ENCODE measurements at regions not wholly inside any gene's neighbourhood (a gene's known extent, or its start where the extent isn't known, plus 50 kb on each side); places are given as distances from the start of the nearest gene placed in this dataset.
"Not testable (repeated sequence)": the region's sequence is repeated elsewhere in the genome, so short reads cannot be mapped to it uniquely, and the experiment has no call there.

DNA sequence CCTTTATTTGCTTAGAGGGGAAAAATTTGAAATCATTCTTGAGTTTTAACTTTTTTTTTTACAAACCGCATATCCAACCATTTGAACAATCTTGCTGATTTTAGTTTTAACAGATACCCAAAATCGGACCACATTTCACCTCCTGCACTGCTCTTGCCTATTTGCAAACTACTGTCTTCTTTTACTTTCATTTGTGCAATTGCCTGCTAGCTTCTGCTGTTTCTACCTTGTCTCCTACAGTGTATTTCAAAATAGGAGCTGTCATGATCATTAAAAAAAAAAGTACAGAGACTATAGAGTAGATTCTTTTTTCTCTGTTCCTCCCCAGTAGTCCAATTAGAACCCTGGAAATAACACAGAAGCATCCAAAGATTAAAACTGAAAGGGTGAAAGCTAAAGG, 1081.2 kb downstream of the SOCS6 start:
- DNase-seq (ENCODE audit: low spot score) = no peak

- no peak for DNase-seq (ENCODE audit: low spot score)
These were observed 1073.3 kb downstream of the SOCS6 start for GRCh38 chr18:71362140-71362539.

DNA sequence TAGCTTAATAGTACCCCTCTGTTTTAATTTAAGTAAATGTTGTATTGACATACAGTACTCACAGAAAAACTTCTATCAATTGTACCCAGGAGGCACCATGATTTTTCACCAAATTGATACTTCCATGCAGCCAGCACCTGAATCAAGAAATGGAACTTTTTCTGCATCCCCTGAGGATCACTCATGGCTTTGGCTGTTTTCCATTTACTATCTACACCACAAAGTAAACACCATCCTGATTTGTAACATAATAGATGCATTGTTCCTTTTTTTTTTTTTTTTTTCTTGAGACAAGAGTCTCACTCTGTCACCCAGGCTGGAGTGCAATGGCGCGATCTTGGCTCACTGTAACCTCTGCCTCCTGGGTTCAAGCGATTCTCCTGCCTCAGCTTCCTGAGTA, 1066.8 kb downstream of the SOCS6 start:
- DNase-seq (ENCODE audit: low spot score) = not testable (repeated sequence)

DNA sequence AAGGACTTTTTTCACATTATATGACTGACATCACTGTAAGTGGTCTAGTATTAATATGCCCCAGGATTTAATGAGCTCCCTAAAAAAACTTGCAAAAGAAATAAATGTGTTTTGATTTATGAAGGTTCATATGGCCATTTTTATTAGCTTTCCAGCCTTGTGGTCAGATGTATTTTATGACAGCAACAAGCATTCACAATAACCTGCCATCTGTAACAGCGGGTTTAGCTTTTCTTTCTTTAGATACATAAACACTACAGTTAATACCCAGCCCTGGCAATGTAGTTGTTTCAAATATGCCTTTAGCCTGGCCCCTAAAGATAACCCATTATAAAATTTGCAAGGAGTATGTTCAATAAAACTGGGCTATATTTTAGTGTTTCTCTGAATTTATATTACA, 1063.8 kb downstream of the SOCS6 start:
- DNase-seq (ENCODE audit: low spot score) = no peak

DNA sequence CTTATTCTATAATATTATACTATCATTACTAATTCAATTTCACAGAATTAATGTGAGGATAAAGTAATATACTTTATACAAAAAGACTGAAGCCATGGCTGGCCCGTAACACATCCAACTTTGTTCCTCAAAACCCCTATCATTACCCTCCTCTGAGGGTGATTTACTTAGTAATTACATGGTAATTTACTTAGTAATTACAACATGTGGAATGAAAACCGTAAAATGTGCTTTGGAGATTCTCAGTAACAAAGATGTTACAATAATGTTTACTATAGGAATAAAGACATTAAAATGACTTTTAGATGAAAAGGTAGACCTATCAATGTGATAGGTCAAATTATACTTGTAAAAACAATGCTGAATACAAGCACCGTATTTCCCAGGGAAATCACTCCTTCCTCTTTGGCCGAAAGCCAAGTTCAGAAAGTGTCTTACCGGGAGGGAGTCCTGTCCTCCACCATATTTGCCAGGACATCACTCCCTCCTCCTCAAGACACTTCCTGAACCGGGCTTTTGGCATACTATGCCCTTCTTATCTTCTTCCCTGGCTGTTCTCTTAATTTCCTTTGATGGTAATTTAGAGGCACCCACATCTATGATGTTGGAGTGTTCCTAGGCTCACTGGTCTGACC, 1047.8 kb downstream of the SOCS6 start:
- no peak for DNase-seq (ENCODE audit: low spot score)

- DNase-seq (ENCODE audit: low spot score) = no peak
These were observed 1040.7 kb downstream of the SOCS6 start for GRCh38 chr18:71329563-71329962.

- DNase-seq (ENCODE audit: low spot score) = no peak
These were observed 1040.3 kb downstream of the SOCS6 start for GRCh38 chr18:71329114-71329513.

DNA sequence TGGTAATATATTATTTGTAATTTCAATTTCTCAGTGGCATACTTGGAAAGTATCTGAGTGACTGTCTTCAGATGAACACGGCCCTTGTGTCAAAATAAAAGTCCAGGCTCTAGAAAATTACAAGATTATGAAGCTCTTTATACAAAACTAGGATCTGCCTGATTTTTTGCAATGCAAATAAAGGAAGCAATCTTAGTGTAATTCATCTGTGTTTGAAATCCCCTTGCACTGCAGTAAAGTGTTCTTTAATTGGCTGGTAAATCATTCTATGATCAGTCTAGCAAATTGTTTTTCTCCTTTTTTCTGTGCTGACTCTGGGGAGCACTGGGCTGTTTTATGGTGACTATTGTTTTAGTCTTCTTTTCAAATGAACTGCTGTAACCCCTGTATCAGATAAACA, 1039.0 kb downstream of the SOCS6 start:
- DNase-seq (ENCODE audit: low spot score) = no peak

- no peak for DNase-seq (ENCODE audit: low spot score)
These were observed 1038.6 kb downstream of the SOCS6 start for GRCh38 chr18:71327441-71327840.

GRCh38 chr18:71326826-71327225, 1038.0 kb downstream of the SOCS6 start:
- DNase-seq (ENCODE audit: low spot score) = no peak

DNA sequence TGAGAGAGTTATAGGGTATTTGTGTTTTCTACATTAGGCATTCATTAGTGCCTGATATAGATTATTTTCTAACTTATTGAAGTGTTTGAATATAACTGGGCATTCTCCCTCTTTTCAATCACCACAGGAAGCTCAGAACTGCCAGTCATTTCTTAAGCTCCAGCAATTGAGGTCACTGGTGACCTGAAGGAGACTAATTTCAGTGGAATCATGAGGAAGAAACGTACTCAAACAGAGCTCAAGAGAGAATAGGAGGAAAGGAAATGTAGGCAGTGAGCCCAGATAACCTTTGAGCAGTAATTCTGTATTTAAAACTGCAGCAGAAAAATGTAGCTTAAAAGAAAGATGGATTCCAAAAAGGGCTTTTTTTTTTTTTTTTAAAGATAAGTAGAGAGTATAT, 1035.5 kb downstream of the SOCS6 start:
- DNase-seq (ENCODE audit: low spot score) = no peak

DNA sequence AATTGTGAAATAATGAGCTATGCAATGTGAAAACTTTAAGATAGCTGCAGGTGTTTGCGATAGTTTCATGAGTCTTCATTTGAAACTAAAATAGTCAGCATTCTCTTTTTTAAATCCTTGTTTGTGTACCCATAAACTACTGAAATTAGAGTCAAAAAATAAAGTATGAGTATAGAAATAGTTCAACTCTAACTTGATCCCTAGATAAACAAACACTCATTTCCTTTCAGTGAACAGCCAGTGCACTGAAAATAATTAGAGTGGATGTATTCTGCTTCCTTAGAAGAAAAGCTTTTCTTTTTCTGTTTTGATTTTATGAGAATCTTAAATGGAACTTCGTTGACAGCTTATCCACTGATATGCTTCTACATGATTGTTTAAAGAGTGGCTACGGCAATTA, 1033.4 kb downstream of the SOCS6 start:
- no peak for DNase-seq (ENCODE audit: low spot score)

DNA sequence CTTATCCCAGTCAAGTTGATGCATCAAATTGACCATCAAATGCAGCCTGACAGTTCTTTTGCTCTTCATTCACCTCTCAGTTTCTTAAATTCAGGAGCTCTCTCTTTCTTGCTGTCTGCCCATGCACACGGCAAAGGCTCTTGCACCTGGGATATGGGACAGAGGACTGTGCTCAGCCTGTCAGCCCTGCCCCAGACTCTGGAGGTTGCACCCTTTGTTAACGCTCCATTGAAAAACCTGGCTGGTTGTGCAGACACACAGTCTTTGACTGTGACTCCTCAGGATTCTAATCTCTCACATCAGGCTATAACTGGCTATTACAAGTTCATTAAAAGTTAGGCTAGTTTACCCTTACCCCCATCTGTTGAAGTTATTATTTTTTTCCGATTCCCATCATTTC, 1032.5 kb downstream of the SOCS6 start:
- DNase-seq (ENCODE audit: low spot score) = no peak

DNA sequence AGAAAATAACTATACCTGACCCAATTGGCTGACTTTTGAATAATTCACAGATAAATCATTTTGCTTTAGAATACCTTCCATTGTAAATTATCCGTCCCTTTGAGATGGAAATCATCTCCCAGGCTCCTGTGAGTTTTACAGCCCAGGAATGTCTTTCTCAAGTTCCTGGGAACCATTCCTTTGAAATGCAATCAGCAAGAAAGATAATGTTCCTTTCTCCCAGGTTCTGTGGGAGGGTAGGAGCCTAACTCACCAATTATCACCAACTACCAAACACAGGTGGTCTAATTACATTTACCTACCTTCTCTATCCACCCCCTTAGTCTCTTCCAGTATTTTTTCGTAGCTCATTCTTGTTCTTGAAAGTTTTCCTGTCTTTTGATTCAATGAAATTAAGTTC, 1016.0 kb downstream of the SOCS6 start:
- no peak for DNase-seq (ENCODE audit: low spot score)

GRCh38 chr18:71303743-71304142, 1014.9 kb downstream of the SOCS6 start:
- not testable (repeated sequence) for DNase-seq (ENCODE audit: low spot score)

DNA sequence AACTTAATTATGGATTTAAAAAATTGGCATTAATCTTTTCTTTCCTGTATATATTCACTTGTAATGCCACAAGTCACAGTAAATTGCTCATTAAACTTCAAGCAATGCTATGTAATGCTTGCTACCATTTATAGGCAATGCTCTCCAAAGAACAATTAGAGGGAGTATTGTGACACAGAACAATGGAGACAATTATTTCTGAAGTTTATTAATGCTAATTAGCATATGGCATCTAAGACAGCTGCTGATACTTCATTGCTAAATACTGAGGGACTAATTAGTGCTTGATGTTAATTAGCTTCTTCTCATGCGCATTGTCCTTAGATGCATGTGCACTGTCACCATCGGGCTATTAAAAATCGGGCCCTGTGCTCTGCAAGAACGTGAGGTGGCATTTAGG, 1012.8 kb downstream of the SOCS6 start:
- DNase-seq (ENCODE audit: low spot score) = no peak

- not testable (repeated sequence) for DNase-seq (ENCODE audit: low spot score)
These were observed 1005.4 kb downstream of the SOCS6 start for GRCh38 chr18:71294201-71294600.

DNA sequence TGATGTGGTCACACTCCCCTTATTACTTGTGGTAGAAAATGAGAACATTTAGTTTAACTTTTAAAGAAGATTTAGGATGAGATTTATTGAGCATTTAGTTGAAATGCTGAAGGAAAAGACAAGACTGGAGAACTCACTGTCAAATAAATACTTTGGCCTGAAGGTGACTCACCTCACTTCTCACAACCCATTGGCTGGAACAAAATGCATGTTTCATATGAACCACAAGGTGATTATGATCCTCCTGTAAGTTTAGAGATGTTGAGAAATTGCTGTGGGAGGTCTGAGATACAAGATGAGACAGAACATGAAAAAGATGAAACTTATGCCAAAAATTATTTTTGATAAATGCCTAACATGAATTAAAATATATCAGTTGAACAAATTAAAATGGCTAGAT, 1004.5 kb downstream of the SOCS6 start:
- no peak for DNase-seq (ENCODE audit: low spot score)

- no peak for DNase-seq (ENCODE audit: low spot score)
These were observed 998.4 kb downstream of the SOCS6 start for GRCh38 chr18:71287268-71287667.

- no peak for DNase-seq (ENCODE audit: low spot score)
These were observed 963.6 kb downstream of the SOCS6 start for GRCh38 chr18:71252351-71252865.

- no peak for DNase-seq (ENCODE audit: low spot score)
These were observed 961.3 kb downstream of the SOCS6 start for GRCh38 chr18:71250191-71250590.

DNA sequence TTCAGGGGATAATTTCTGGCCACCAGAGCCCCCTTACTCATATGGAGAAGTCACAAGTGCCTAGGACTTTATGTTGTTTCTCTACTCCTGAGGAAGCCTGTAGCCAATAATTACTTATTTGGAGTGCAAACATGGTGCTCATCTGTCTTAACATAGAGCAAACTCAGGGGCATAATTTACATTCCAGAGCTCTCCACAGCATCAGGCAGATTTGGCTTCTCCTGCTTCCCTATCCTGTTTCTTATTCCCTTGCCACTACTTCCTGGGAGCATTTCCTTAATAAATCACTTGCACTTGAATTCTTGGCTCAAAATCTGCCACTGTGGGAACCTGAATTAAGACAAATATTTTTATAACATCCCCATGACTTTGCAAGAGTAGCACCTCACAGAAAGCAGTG, 960.9 kb downstream of the SOCS6 start:
- DNase-seq (ENCODE audit: low spot score) = no peak

DNA sequence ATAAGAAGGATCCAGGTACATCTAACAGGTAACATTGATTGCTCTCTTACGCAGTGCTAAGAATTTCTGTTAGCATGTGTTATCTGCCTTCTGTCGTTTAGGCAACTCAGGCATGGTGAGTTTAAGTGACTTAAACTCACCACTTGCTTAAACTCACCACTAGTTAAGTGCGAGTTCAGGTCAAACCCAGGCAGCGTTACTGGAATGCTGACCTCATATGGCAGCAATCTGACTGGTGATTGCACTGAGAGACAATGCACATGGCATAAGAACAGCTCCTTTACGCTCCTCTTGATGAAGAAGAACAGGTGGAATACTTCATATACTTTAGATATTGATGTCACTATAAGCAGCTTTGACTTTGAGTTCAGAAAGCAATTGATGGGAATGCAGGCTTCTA, 954.1 kb downstream of the SOCS6 start:
- DNase-seq (ENCODE audit: low spot score) = no peak

GRCh38 chr18:71238974-71239624, 950.3 kb downstream of the SOCS6 start:
- no peak for DNase-seq (ENCODE audit: low spot score)
